Neuronal stem cell (in vitro differentiated cells): ENCODE measurements at regions not wholly inside any gene's neighbourhood (a gene's known extent, or its start where the extent isn't known, plus 50 kb on each side); places are given as distances from the start of the nearest gene placed in this dataset.

Source experiments
- DNase-seq: peaks from one replicate; pipeline ENCODE4 v3.0.0-alpha.2; 2013; ENCODE audit warnings: low spot score
- H2AFZ ChIP-seq: one replicate; pipeline ENCODE4 v1.6.1; 2013; ENCODE audit warnings: mild to moderate bottlenecking, low read length, inconsistent platforms
- H2AK5ac ChIP-seq: 2 replicates; pipeline ENCODE4 v1.6.1; 2013; ENCODE audit warnings: low read depth, mild to moderate bottlenecking, inconsistent platforms, low read length, moderate library complexity, mixed read lengths
- H2BK120ac ChIP-seq: 2 replicates; pipeline ENCODE4 v1.6.1; 2013; ENCODE audit warnings: low read depth, mild to moderate bottlenecking, inconsistent platforms, low read length, moderate library complexity, mixed read lengths
- H2BK12ac ChIP-seq: one replicate; pipeline ENCODE4 v1.6.1; 2013; ENCODE audit warnings: low read length, inconsistent platforms
- H2BK15ac ChIP-seq: 2 replicates; pipeline ENCODE4 v1.6.1; 2013; ENCODE audit warnings: mild to moderate bottlenecking, low read length, inconsistent platforms, mixed read lengths
- H2BK5ac ChIP-seq: one replicate; pipeline ENCODE4 v1.6.1; 2013; ENCODE audit warnings: inconsistent platforms, mild to moderate bottlenecking, low read length, moderate library complexity
- H3K14ac ChIP-seq: one replicate; pipeline ENCODE4 v1.6.1; 2013; ENCODE audit warnings: low read length, inconsistent platforms
- H3K18ac ChIP-seq: 2 replicates; pipeline ENCODE4 v1.6.1; 2013; ENCODE audit warnings: low read length, inconsistent platforms
- H3K23ac ChIP-seq: 2 replicates; pipeline ENCODE4 v1.6.1; 2013; ENCODE audit warnings: low read depth, mild to moderate bottlenecking, mixed read lengths, low read length, inconsistent platforms; ENCODE audit not compliant: poor library complexity
- H3K27ac ChIP-seq: replicated peaks from 3 replicates; pipeline ENCODE4 v1.5.1; 2013; ENCODE audit warnings: low read length, inconsistent platforms
- H3K27me3 ChIP-seq, 3 experiments: 2 replicates each; pipeline ENCODE4 v1.6.1; 2013; ENCODE audit warnings: low read length in 3 of 3, mild to moderate bottlenecking in 2 of 3, inconsistent platforms in 1 of 3, low read depth in 1 of 3, mixed read lengths in 1 of 3, moderate library complexity in 1 of 3; ENCODE audit not compliant: control insufficient read depth in 3 of 3, insufficient read depth in 3 of 3
- H3K36me3 ChIP-seq, 2 donors: replicated peaks in 1 of 2; 2 replicates each; pipeline ENCODE4 v1.6.1; 2013; ENCODE audit warnings: low read length in 2 of 2; ENCODE audit not compliant: control insufficient read depth in 2 of 2, insufficient read depth in 2 of 2
- H3K4ac ChIP-seq: 2 replicates; pipeline ENCODE4 v1.6.1; 2013; ENCODE audit warnings: inconsistent platforms, mild to moderate bottlenecking, low read length, moderate library complexity
- H3K4me1 ChIP-seq, 2 donors: 1 replicate in 1 of 2; 2 replicates in 1 of 2; pipeline ENCODE4 v1.6.1; 2013; ENCODE audit warnings: low read length in 2 of 2, low read depth in 1 of 2; ENCODE audit not compliant: control insufficient read depth in 2 of 2, insufficient read depth in 1 of 2
- H3K4me2 ChIP-seq: one replicate; pipeline ENCODE4 v1.6.1; 2013; ENCODE audit warnings: mild to moderate bottlenecking, low read length, inconsistent platforms; ENCODE audit not compliant: insufficient read depth, poor library complexity, severe bottlenecking
- H3K4me3 ChIP-seq, 2 donors: 2 replicates each; pipeline ENCODE4 v1.5.1; 2013; ENCODE audit warnings: low read length in 2 of 2, mild to moderate bottlenecking in 2 of 2, inconsistent platforms in 1 of 2, moderate library complexity in 1 of 2
- H3K79me1 ChIP-seq: one replicate; pipeline ENCODE4 v1.6.1; 2013; ENCODE audit warnings: low read depth, mild to moderate bottlenecking, inconsistent platforms, low read length, moderate library complexity
- H3K9ac ChIP-seq: one replicate; pipeline ENCODE4 v1.6.1; 2013; ENCODE audit warnings: mild to moderate bottlenecking, low read depth, low read length, inconsistent platforms; ENCODE audit not compliant: poor library complexity
- H3K9me3 ChIP-seq, 2 donors: replicated peaks in 1 of 2; 2 replicates each; pipeline versions ENCODE3 to v1.6.1; 2013; ENCODE audit warnings: low read length in 2 of 2, mild to moderate bottlenecking in 2 of 2, inconsistent platforms in 1 of 2, low read depth in 1 of 2, mixed read lengths in 1 of 2, moderate library complexity in 1 of 2; ENCODE audit not compliant: control insufficient read depth in 2 of 2, insufficient read depth in 1 of 2
- H4K8ac ChIP-seq: one replicate; pipeline ENCODE4 v1.6.1; 2013; ENCODE audit warnings: low read depth, mild to moderate bottlenecking, inconsistent platforms, low read length, moderate library complexity
- H4K91ac ChIP-seq: one replicate; pipeline ENCODE4 v1.6.1; 2013; ENCODE audit warnings: low read length, low read depth, mild to moderate bottlenecking, inconsistent platforms; ENCODE audit not compliant: poor library complexity
- WGBS, 2 donors: extraction: QIAGEN DNeasy Blood & Tissue Kit; methylation state at CpG; one replicate each; pipeline ENCODE4 v1.1.7; 2013; ENCODE audit warnings: missing lambda C conversion rate in 2 of 2, mixed read lengths in 1 of 2; ENCODE audit not compliant: insufficient read length in 2 of 2, insufficient replicate concordance in 1 of 2; ENCODE audit errors: extremely low coverage in 2 of 2; 5-methylcytosine and 5-hydroxymethylcytosine counted together

GRCh38 chr6:91080871-91081270 lies 494.0 kb upstream of the MAP3K7 start:
- Histone ChIP-seq H3K18ac (no peak overlapping the region), H3K4me2 (no peak overlapping the region), H4K91ac (no peak overlapping the region), H2AFZ (no peak overlapping the region), H3K14ac (no peak overlapping the region), H3K9me3 (no peaks in the 10 kb centered on the region), H2BK120ac (no peak overlapping the region), H3K4ac (no peak overlapping the region), H3K36me3 (no peaks in the 10 kb centered on the region), H3K27ac (no peak overlapping the region), H4K8ac (no peak overlapping the region), H2BK5ac (no peak overlapping the region), H3K27me3 (no peaks in the 10 kb centered on the region), H3K4me1 (peaks cover 0 to 7% of the 10 kb centered on the region in 2 donors), H2BK12ac (no peak overlapping the region), H3K23ac (no peak overlapping the region), H2AK5ac (no peak overlapping the region), H3K9ac (no peak overlapping the region), H3K4me3 (no peak overlapping the region), H2BK15ac (no peak overlapping the region), H3K79me1 (no peaks in the 10 kb centered on the region)
- DNase-seq: no peak

- H2AFZ ChIP-seq: no peak overlapping the region
- H3K27me3 ChIP-seq: no peaks in the 10 kb centered on the region
- H3K9me3 ChIP-seq: no peaks in the 10 kb centered on the region
- no peak overlapping the region for H3K4ac ChIP-seq
- H3K14ac ChIP-seq: no peak overlapping the region
- no peak overlapping the region for H3K4me3 ChIP-seq
- DNase-seq: no peak
- no peak overlapping the region for H2BK15ac ChIP-seq
- H3K79me1 ChIP-seq: no peaks in the 10 kb centered on the region
- H3K4me2 ChIP-seq: no peak overlapping the region
- no peak overlapping the region for H3K18ac ChIP-seq
- H3K4me1 ChIP-seq: peaks cover 0 to 7% of the 10 kb centered on the region in 2 donors
- H2BK5ac ChIP-seq: no peak overlapping the region
- no peak overlapping the region for H3K23ac ChIP-seq
- no peak overlapping the region for H3K9ac ChIP-seq
- no CpG with 5 or more reads among the region's 3 CpGs for WGBS, 2 donors
- H4K91ac ChIP-seq: no peak overlapping the region
- H4K8ac ChIP-seq: no peak overlapping the region
- H2BK12ac ChIP-seq: no peak overlapping the region
- no peak overlapping the region for H2BK120ac ChIP-seq
- no peaks in the 10 kb centered on the region for H3K36me3 ChIP-seq
- no peak overlapping the region for H3K27ac ChIP-seq
- no peak overlapping the region for H2AK5ac ChIP-seq
These were observed 493.1 kb upstream of the MAP3K7 start for GRCh38 chr6:91079969-91080368.

- Histone ChIP-seq H3K79me1 (no peaks in the 10 kb centered on the region), H2AK5ac (no peak overlapping the region), H4K8ac (no peak overlapping the region), H3K4me1 (no peaks in the 10 kb centered on the region), H3K18ac (no peak overlapping the region), H3K9me3 (no peaks in the 10 kb centered on the region), H3K27me3 (no peaks in the 10 kb centered on the region), H3K4ac (no peak overlapping the region), H3K23ac (no peak overlapping the region), H3K4me2 (no peak overlapping the region), H3K27ac (no peak overlapping the region), H2BK15ac (no peak overlapping the region), H4K91ac (no peak overlapping the region), H3K4me3 (no peak overlapping the region), H2BK120ac (no peak overlapping the region), H3K36me3 (no peaks in the 10 kb centered on the region), H3K9ac (no peak overlapping the region), H3K14ac (no peak overlapping the region), H2AFZ (no peak overlapping the region), H2BK12ac (no peak overlapping the region), H2BK5ac (no peak overlapping the region)
- no CpG with 5 or more reads among the region's 5 CpGs for WGBS, 2 donors
- no peak for DNase-seq
These were observed 488.5 kb upstream of the MAP3K7 start for GRCh38 chr6:91075244-91075976.

GRCh38 chr6:91063362-91063761 lies 476.5 kb upstream of the MAP3K7 start:
- DNase-seq: no peak
- Histone ChIP-seq H4K91ac (no peak overlapping the region), H3K4me3 (no peak overlapping the region), H3K27me3 (peaks cover 0 to 2% (median 0%) of the 10 kb centered on the region in 3 experiments), H2BK12ac (no peak overlapping the region), H4K8ac (no peak overlapping the region), H3K14ac (no peak overlapping the region), H3K18ac (no peak overlapping the region), H3K36me3 (no peaks in the 10 kb centered on the region), H2BK5ac (no peak overlapping the region), H2AFZ (no peak overlapping the region), H3K9me3 (no peaks in the 10 kb centered on the region), H2AK5ac (no peak overlapping the region), H3K23ac (no peak overlapping the region), H3K79me1 (no peaks in the 10 kb centered on the region), H3K27ac (no peak overlapping the region), H2BK120ac (no peak overlapping the region), H3K4me2 (no peak overlapping the region), H3K4me1 (no peaks in the 10 kb centered on the region), H3K4ac (no peak overlapping the region), H2BK15ac (no peak overlapping the region), H3K9ac (no peak overlapping the region)
- 100% methylated on average over 1 of the region's 1 CpG for WGBS, 2 donors
